Activated naive CD4-positive, alpha-beta T cell treated with Interleukin-2 at 50 U/mL for 16 hours (primary cell): ENCODE measurements at regions not wholly inside any gene's neighbourhood (a gene's known extent, or its start where the extent isn't known, plus 50 kb on each side); places are given as distances from the start of the nearest gene placed in this dataset.
"Not testable (repeated sequence)": the region's sequence is repeated elsewhere in the genome, so short reads cannot be mapped to it uniquely, and the experiment has no call there.

Experiments
- DNase-seq: peaks from one replicate; pipeline ENCODE4 v3.0.0-alpha.2; 2020

GRCh38 chr14:49092345-49092744, 493.8 kb downstream of the RPS29 start:
- DNase-seq = no peak

- no peak for DNase-seq
Observed at GRCh38 chr14:49089107-49089506, 497.1 kb downstream of the RPS29 start.

- DNase-seq = not testable (repeated sequence)
Observed at GRCh38 chr14:49073292-49073691, 512.9 kb downstream of the RPS29 start.

- no peak for DNase-seq
Observed at GRCh38 chr14:49058511-49058910, 527.7 kb downstream of the RPS29 start.

- no peak for DNase-seq
Observed at GRCh38 chr14:49057838-49058510, 528.2 kb downstream of the RPS29 start.

GRCh38 chr14:49056021-49056420, 530.2 kb downstream of the RPS29 start:
- DNase-seq = no peak

- DNase-seq = no peak
Observed at GRCh38 chr14:49052521-49052920, 533.7 kb downstream of the RPS29 start.

GRCh38 chr14:49051328-49052060, 534.7 kb downstream of the RPS29 start:
- no peak for DNase-seq

GRCh38 chr14:49050822-49051221, 535.4 kb downstream of the RPS29 start:
- no peak for DNase-seq

GRCh38 chr14:49049711-49050110, 536.5 kb downstream of the RPS29 start:
- no peak for DNase-seq

- no peak for DNase-seq
Observed at GRCh38 chr14:49044981-49045380, 541.2 kb downstream of the RPS29 start.

- no peak for DNase-seq
Observed at GRCh38 chr14:49036984-49037516, 549.1 kb downstream of the RPS29 start.

GRCh38 chr14:49036266-49036665, 549.9 kb downstream of the RPS29 start:
- no peak for DNase-seq

- no peak for DNase-seq
Observed at GRCh38 chr14:49033131-49033530, 553.0 kb downstream of the RPS29 start.

GRCh38 chr14:49031710-49032109, 554.5 kb downstream of the RPS29 start:
- not testable (repeated sequence) for DNase-seq

GRCh38 chr14:49019467-49020115, 566.6 kb downstream of the RPS29 start:
- DNase-seq = no peak

- DNase-seq = no peak
Observed at GRCh38 chr14:49017447-49017846, 568.7 kb downstream of the RPS29 start.

- no peak for DNase-seq
Observed at GRCh38 chr14:49016381-49016780, 569.8 kb downstream of the RPS29 start.

- DNase-seq = no peak
Observed at GRCh38 chr14:49014476-49014875, 571.7 kb downstream of the RPS29 start.

- DNase-seq = no peak
Observed at GRCh38 chr14:49008363-49008762, 577.8 kb downstream of the RPS29 start.

GRCh38 chr14:48991141-48991540, 595.0 kb downstream of the RPS29 start:
- DNase-seq = no peak

- DNase-seq = no peak
Observed at GRCh38 chr14:48983351-48983888, 602.8 kb downstream of the RPS29 start.

- DNase-seq = no peak
Observed at GRCh38 chr14:48974994-48975393, 611.2 kb downstream of the RPS29 start.

- no peak for DNase-seq
Observed at GRCh38 chr14:48973151-48973550, 613.0 kb downstream of the RPS29 start.
